ENCODE measurements at regions not wholly inside any gene's neighbourhood (a gene's known extent, or its start where the extent isn't known, plus 50 kb on each side); places are given as distances from the start of the nearest gene placed in this dataset.
"Not testable (repeated sequence)": the region's sequence is repeated elsewhere in the genome, so short reads cannot be mapped to it uniquely, and the experiment has no call there.

- DNase-seq (ENCODE audit: extremely low read depth, insufficient read length), result no peak
- no peaks in the 10 kb centered on the region for H3K27me3 ChIP-seq (replicated peaks; ENCODE audit: control insufficient read depth, insufficient read depth, low read length)
- no peak for TF ChIP-seq CTCF (IDR thresholded peaks at IDR 0.05; ENCODE audit: insufficient read depth, low read length, poor library complexity, severe bottlenecking)
- H3K4me3 ChIP-seq (replicated peaks; ENCODE audit: low read depth, low read length), result no peak overlapping the region
- no peaks in the 10 kb centered on the region for H3K36me3 ChIP-seq (ENCODE audit: control insufficient read depth, insufficient read depth, low read length)
Measured at GRCh38 chr7:67913604-67914003, 917.0 kb downstream of the TYW1 start.

- H3K36me3 ChIP-seq (ENCODE audit: control insufficient read depth, insufficient read depth, low read length); DNase-seq (ENCODE audit: extremely low read depth, insufficient read length); H3K4me3 ChIP-seq (replicated peaks; ENCODE audit: low read depth, low read length); H3K27me3 ChIP-seq (replicated peaks; ENCODE audit: control insufficient read depth, insufficient read depth, low read length): not testable (repeated sequence)
Measured at GRCh38 chr7:67916111-67916510, 919.5 kb downstream of the TYW1 start.

- Histone ChIP-seq H3K27me3 (replicated peaks; ENCODE audit: control insufficient read depth, insufficient read depth, low read length) (no peaks in the 10 kb centered on the region), H3K4me3 (replicated peaks; ENCODE audit: low read depth, low read length) (no peak overlapping the region), H3K36me3 (ENCODE audit: control insufficient read depth, insufficient read depth, low read length) (no peaks in the 10 kb centered on the region)
- TF ChIP-seq CTCF (IDR thresholded peaks at IDR 0.05; ENCODE audit: insufficient read depth, low read length, poor library complexity, severe bottlenecking), result no peak
- DNase-seq (ENCODE audit: extremely low read depth, insufficient read length), result no peak
Measured at GRCh38 chr7:67916571-67917436, 920.2 kb downstream of the TYW1 start.

- no peak for DNase-seq (ENCODE audit: extremely low read depth, insufficient read length)
- Histone ChIP-seq H3K36me3 (ENCODE audit: control insufficient read depth, insufficient read depth, low read length) (no peaks in the 10 kb centered on the region), H3K27me3 (replicated peaks; ENCODE audit: control insufficient read depth, insufficient read depth, low read length) (no peaks in the 10 kb centered on the region), H3K4me3 (replicated peaks; ENCODE audit: low read depth, low read length) (no peak overlapping the region)
- TF ChIP-seq CTCF (IDR thresholded peaks at IDR 0.05; ENCODE audit: insufficient read depth, low read length, poor library complexity, severe bottlenecking), result no peak
Measured at GRCh38 chr7:67917437-67917755, 920.8 kb downstream of the TYW1 start.

- Histone ChIP-seq H3K27me3 (replicated peaks; ENCODE audit: control insufficient read depth, insufficient read depth, low read length) (no peaks in the 10 kb centered on the region), H3K36me3 (ENCODE audit: control insufficient read depth, insufficient read depth, low read length) (no peaks in the 10 kb centered on the region), H3K4me3 (replicated peaks; ENCODE audit: low read depth, low read length) (no peak overlapping the region)
- no peak for DNase-seq (ENCODE audit: extremely low read depth, insufficient read length)
- no peak for TF ChIP-seq CTCF (IDR thresholded peaks at IDR 0.05; ENCODE audit: insufficient read depth, low read length, poor library complexity, severe bottlenecking)
Measured at GRCh38 chr7:67918158-67918557, 921.5 kb downstream of the TYW1 start.

GRCh38 chr7:67923286-67923685, 926.7 kb downstream of the TYW1 start:
- Histone ChIP-seq H3K4me3 (replicated peaks; ENCODE audit: low read depth, low read length) (no peak overlapping the region), H3K27me3 (replicated peaks; ENCODE audit: control insufficient read depth, insufficient read depth, low read length) (no peaks in the 10 kb centered on the region), H3K36me3 (ENCODE audit: control insufficient read depth, insufficient read depth, low read length) (no peaks in the 10 kb centered on the region)
- no peak for DNase-seq (ENCODE audit: extremely low read depth, insufficient read length)
- TF ChIP-seq CTCF (IDR thresholded peaks at IDR 0.05; ENCODE audit: insufficient read depth, low read length, poor library complexity, severe bottlenecking), result no peak

Measured in GM06990 (cell line).